GM19395 (cell line): ENCODE measurements at regions not wholly inside any gene's neighbourhood (a gene's known extent, or its start where the extent isn't known, plus 50 kb on each side); places are given as distances from the start of the nearest gene placed in this dataset.
"Not testable (repeated sequence)": the region's sequence is repeated elsewhere in the genome, so short reads cannot be mapped to it uniquely, and the experiment has no call there.

ENCODE experiments used
- ATAC-seq: cut with Tn5 transposase; IDR thresholded peaks from one replicate; pipeline ENCODE4 v1.9.1; 2021; ENCODE audit warnings: mild to moderate bottlenecking, moderate library complexity; ENCODE audit not compliant: unreplicated experiment

DNA sequence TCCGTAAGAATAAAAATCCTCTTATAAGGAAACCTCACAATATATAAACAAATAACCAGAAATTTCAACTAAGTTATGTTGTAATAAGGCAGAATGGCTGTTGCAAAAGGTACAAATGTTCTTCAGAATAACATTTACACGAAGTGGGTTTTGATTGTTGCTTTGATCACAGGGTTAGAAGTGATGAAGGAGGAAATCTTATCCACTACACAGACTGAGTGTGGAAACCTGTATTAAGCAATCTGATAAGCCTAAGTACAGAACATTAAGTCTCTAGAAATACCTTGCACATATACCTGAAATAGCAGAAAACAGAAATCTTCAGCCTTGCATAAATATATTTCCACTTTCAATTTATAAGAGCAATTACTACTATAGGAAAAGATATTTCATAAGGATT, 251.9 kb downstream of the ETV1 start:
- ATAC-seq, result no peak

GRCh38 chr7:13742126-13742525, 247.3 kb downstream of the ETV1 start:
- no peak for ATAC-seq

DNA sequence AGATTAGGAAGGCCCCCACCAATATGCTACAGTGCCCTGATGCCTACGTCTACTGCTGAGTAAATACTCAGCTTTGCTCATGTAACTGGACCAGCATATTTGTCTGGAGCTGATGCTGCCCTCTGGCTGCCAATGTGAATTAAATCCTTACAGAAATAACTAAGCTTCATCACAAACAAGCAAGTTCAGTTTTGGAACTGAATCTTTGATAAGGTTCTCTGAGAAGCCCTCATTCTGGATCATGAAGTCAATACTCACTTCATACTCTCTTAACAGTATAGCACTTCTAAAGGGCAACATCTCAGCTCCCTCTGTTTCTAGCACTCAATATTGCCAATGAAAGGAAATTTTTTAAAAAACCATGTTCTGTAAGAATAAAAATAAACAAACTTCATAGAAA, 246.7 kb downstream of the ETV1 start:
- ATAC-seq, result no peak

DNA sequence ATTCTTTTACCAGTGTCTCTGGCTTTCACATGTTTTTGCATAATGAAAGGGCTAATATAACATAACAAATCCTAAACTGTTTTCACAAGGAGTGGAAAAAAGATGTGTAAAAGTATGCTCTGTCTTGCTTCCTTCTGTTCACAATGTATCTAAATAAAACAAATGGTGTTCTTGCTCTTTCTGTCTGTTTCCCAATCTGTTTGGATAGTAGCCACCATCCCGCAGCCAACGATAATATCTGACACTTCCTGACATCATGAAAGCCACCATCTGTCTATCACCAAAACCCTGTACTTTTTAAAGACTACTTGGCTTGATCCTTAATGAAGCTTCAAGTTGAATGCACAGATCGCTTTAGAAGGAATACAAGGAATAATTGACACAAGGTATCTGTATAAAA, 246.2 kb downstream of the ETV1 start:
- no peak for ATAC-seq

GRCh38 chr7:13745530-13745929, 243.9 kb downstream of the ETV1 start:
- no peak for ATAC-seq

- ATAC-seq, result no peak
Measured at GRCh38 chr7:13748998-13749397, 240.5 kb downstream of the ETV1 start.

GRCh38 chr7:13749636-13750035, 239.8 kb downstream of the ETV1 start:
- ATAC-seq, result no peak

DNA sequence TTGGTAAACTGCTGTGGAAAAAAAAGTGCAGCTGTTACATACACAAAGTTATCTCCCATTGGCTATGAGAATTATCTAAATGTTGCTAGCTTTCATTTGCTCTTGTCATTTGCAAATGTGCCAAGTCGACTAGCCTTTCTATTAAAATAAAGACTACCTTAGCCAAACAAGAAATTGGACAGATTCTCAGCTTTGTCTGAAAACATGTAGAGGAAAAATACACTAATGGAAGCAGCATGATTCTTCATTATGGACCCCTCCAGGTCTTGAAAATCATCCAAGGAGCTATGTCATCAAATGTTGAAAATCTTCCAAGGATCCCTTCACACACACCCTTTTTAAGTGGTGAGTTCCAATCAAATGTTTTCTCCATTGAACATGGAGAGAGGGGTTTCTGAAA, 237.7 kb downstream of the ETV1 start:
- ATAC-seq, result no peak

GRCh38 chr7:13757841-13758240, 231.6 kb downstream of the ETV1 start:
- ATAC-seq, result no peak

- ATAC-seq, result not testable (repeated sequence)
Measured at GRCh38 chr7:13765853-13766252, 223.6 kb downstream of the ETV1 start.

GRCh38 chr7:13770305-13770704, 219.2 kb downstream of the ETV1 start:
- no peak for ATAC-seq

DNA sequence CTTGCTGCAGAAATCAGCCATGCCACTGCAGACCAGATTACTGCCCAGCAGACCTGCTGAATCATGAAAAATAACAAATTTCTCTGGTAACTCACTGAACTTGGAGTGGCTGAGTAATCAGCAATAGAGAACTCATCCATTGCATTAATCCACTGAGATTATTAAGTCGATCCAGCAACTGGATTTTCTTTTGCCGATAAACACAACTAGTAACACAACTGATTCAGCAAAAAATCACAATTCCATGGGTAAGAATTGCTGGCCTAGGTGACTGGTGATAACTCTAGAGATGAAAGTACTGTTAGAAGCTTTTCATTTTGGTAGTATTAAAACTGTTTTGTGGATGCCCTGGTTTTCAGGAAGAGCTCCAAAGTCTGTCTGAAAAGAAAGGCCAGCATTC, 214.5 kb downstream of the ETV1 start:
- no peak for ATAC-seq

- no peak for ATAC-seq
Measured at GRCh38 chr7:13777242-13777641, 212.2 kb downstream of the ETV1 start.

GRCh38 chr7:13778967-13779366, 210.5 kb downstream of the ETV1 start:
- ATAC-seq, result no peak

- ATAC-seq, result no peak
Measured at GRCh38 chr7:13790611-13791010, 198.9 kb downstream of the ETV1 start.

GRCh38 chr7:13792208-13792607, 197.3 kb downstream of the ETV1 start:
- ATAC-seq, result no peak

DNA sequence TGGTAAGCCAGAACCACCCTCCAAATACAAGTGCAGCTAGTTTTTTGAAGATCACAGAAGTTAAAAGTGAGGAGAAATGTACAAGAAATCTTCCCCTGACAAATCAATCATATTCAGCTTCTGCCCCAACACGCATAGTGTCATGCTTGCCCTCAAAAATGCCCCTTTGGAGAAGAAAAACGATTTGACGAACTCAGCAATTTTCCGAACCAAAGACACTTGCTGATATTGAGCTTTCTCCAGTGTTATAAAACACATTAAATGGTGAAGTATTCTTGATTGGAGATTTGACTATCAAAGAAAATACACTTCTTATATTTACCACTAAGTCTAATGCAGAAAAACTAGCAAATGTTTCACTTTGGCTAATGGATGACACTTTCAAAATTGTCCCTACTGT, 195.5 kb downstream of the ETV1 start:
- ATAC-seq, result no peak

DNA sequence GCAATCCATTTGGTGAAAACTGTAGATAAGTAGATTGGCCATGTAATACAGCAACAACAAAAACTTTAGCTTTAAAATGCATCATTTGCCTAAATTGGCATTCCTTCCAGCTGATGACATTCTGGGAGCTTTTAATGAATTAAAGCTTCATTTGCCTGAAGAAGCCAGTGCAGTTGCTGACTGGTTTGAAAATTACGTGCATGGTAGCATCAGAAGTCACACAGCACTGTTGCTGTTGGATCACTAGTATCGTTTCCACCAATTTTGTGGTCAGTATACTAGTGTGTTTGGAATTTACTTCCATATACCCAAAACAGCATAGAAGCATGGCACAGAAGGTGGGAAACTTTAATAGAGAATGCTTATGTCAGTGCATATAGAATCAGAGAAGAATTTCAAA, 194.9 kb downstream of the ETV1 start:
- no peak for ATAC-seq

DNA sequence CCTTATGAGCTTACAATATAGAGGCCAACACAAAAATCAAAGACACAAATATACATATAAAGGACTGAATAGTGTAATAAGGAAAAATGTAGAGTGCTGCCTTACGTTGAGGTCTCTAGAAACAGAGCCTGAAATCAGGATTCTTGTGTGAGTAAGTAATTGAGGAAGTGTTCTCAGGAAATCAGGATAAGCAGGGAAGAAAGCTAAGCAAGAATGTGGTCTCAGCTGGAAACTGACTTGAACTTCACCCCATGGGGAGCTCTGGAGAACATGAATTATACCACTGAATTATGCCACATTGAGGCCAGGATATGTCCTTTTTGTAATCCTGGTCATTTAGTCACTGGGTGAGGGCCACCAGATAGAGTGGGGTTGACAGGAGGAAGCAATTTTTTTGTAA, 191.9 kb downstream of the ETV1 start:
- ATAC-seq, result no peak

- no peak for ATAC-seq
Measured at GRCh38 chr7:13800694-13801448, 188.6 kb downstream of the ETV1 start.

- ATAC-seq, result no peak
Measured at GRCh38 chr7:13801669-13802068, 187.8 kb downstream of the ETV1 start.

DNA sequence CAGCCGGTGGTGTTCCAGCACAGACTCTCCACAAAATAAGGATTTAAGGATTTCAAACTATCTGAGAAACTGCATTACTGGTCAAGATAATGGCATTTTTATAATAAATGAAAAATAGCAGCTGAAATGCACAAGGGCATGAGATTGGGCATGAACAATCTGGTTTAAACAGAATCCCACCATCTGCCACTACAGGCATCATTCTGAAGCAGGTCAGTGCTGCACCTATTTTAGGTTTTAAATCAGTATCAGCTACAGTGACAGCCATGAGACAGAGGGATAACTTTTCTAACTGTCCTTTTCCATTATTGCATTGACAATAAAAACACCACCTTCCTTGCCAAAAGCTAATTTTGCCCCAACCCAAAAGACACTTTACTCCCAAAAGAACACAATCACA, 186.8 kb downstream of the ETV1 start:
- ATAC-seq, result no peak

DNA sequence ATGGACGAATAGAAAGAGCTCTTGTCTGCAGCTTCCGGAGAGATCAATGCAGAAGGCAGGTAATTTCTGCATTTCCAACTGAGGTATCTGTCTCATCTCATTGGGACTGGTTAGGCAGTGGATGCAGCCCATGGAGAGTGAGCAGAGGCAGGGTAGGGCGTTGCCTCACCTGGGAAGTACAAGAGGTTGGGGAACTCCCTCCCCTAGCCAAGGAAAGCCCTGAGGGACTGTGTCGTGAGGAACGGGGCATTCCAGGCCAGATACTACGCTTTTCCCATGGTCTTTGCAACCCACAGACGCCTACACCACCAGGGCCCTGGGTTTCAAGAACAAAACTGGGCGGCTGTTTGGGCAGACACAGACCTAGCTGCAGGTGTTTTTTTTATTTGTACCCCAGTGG, 186.3 kb downstream of the ETV1 start:
- no peak for ATAC-seq
